HFFc6 (cell line): ENCODE measurements at regions not wholly inside any gene's neighbourhood (a gene's known extent, or its start where the extent isn't known, plus 50 kb on each side); places are given as distances from the start of the nearest gene placed in this dataset.

Source experiments
- DNase-seq: peaks from one replicate; pipeline ENCODE4 v3.0.0-alpha.2; 2018
- H3K27ac Mint-ChIP-seq: 2 replicates; pipeline ENCODE4 v1.8.0; 2020; ENCODE audit warnings: mild to moderate bottlenecking, mixed read lengths
- H3K27me3 Mint-ChIP-seq: 2 replicates; pipeline ENCODE4 v1.8.0; 2021; ENCODE audit warnings: mild to moderate bottlenecking, moderate library complexity, mixed read lengths; ENCODE audit not compliant: insufficient read depth
- H3K36me3 Mint-ChIP-seq: 2 replicates; pipeline ENCODE4 v1.8.0; 2021; ENCODE audit warnings: low read depth, mixed read lengths
- H3K4me1 Mint-ChIP-seq: 2 replicates; pipeline ENCODE4 v1.8.0; 2020; ENCODE audit warnings: low read depth, mixed read lengths
- H3K4me3 Mint-ChIP-seq: 2 replicates; pipeline ENCODE4 v1.8.0; 2020; ENCODE audit warnings: mild to moderate bottlenecking, moderate library complexity, mixed read lengths
- H3K9me3 Mint-ChIP-seq: 2 replicates; pipeline ENCODE4 v1.8.0; 2020; ENCODE audit warnings: mild to moderate bottlenecking, mixed read lengths
- CTCF ChIP-seq: fragments of 200-600 bp; sonication (generic); IDR thresholded peaks from 2 replicates; pipeline ENCODE4 v1.5.0; 2021; ENCODE audit warnings: antibody characterized with exemption, mild to moderate bottlenecking

- no peak for TF ChIP-seq CTCF
- Mint-ChIP-seq H3K4me1 (peaks cover 15% of the 10 kb centered on the region), H3K36me3 (no peaks in the 10 kb centered on the region), H3K27me3 (peaks cover 3% of the 10 kb centered on the region; the same call in 1 of the 2 replicates), H3K4me3 (no peak overlapping the region), H3K9me3 (no peaks in the 10 kb centered on the region), H3K27ac (no peak overlapping the region)
- no peak for DNase-seq
These were observed 246.7 kb downstream of the GAS1 start for GRCh38 chr9:86700629-86701028.

- H3K4me3 Mint-ChIP-seq = no peak overlapping the region
- no peaks in the 10 kb centered on the region for H3K9me3 Mint-ChIP-seq
- no peaks in the 10 kb centered on the region for H3K27me3 Mint-ChIP-seq
- H3K27ac Mint-ChIP-seq = no peak overlapping the region
- no peaks in the 10 kb centered on the region for H3K36me3 Mint-ChIP-seq
- peaks cover 12% of the 10 kb centered on the region for H3K4me1 Mint-ChIP-seq
- no peak for DNase-seq
- no peak for TF ChIP-seq CTCF
These were observed 249.3 kb downstream of the GAS1 start for GRCh38 chr9:86697999-86698398.

- Mint-ChIP-seq H3K27me3 (no peaks in the 10 kb centered on the region), H3K4me3 (no peak overlapping the region), H3K9me3 (no peaks in the 10 kb centered on the region), H3K36me3 (no peaks in the 10 kb centered on the region), H3K4me1 (peaks cover 12% of the 10 kb centered on the region), H3K27ac (no peak overlapping the region)
- TF ChIP-seq CTCF = no peak
- no peak for DNase-seq
These were observed 250.1 kb downstream of the GAS1 start for GRCh38 chr9:86697213-86697612.

- Mint-ChIP-seq H3K9me3 (no peaks in the 10 kb centered on the region), H3K36me3 (no peaks in the 10 kb centered on the region), H3K27ac (peak overlapping the region; percentile 42; the same call in 1 of the 2 replicates), H3K4me3 (no peak overlapping the region), H3K27me3 (no peaks in the 10 kb centered on the region), H3K4me1 (peaks cover 12% of the 10 kb centered on the region)
- TF ChIP-seq CTCF = no peak
- no peak for DNase-seq
These were observed 251.3 kb downstream of the GAS1 start for GRCh38 chr9:86695910-86696424.

GRCh38 chr9:86690034-86690433, 257.3 kb downstream of the GAS1 start:
- no peaks in the 10 kb centered on the region for H3K9me3 Mint-ChIP-seq
- no peak for DNase-seq
- TF ChIP-seq CTCF = no peak
- no peak overlapping the region for H3K4me3 Mint-ChIP-seq
- no peaks in the 10 kb centered on the region for H3K36me3 Mint-ChIP-seq
- H3K4me1 Mint-ChIP-seq = no peaks in the 10 kb centered on the region; the same call in 1 of the 2 replicates
- no peak overlapping the region for H3K27ac Mint-ChIP-seq
- no peaks in the 10 kb centered on the region for H3K27me3 Mint-ChIP-seq

- Mint-ChIP-seq H3K9me3 (no peaks in the 10 kb centered on the region), H3K27me3 (no peaks in the 10 kb centered on the region), H3K36me3 (no peaks in the 10 kb centered on the region), H3K4me1 (no peaks in the 10 kb centered on the region; the same call in 1 of the 2 replicates), H3K4me3 (no peak overlapping the region), H3K27ac (no peak overlapping the region)
- TF ChIP-seq CTCF = no peak
- DNase-seq = no peak
These were observed 259.5 kb downstream of the GAS1 start for GRCh38 chr9:86687788-86688187.
